K562 (cell line): ENCODE measurements at regions not wholly inside any gene's neighbourhood (a gene's known extent, or its start where the extent isn't known, plus 50 kb on each side); places are given as distances from the start of the nearest gene placed in this dataset.

Experiments
- ATAC-seq: fragments of 200-7000 bp; cut with Tn5 transposase; 3 replicates; pipeline ENCODE4 v1.9.1; 2020; ENCODE audit warnings: moderate library complexity
- BruUV-seq: library from RNA; stranded (reverse); fragments of 400-500 nt; replicated peaks from 2 replicates; lab custom pipeline; 2021; lab: Mats Ljungman, UMichigan
- CTCF ChIA-PET: fragments of 300-600 bp; formaldehyde crosslinking; extraction: SDS; loops from one replicate; lab custom pipeline; 2021; ENCODE audit warnings: low intra/inter-chr PET ratio; lab: Yijun Ruan, JAX
- POLR2A ChIA-PET: fragments of 300-600, 350-650 bp; sonication (Branson Sonifier 250); formaldehyde crosslinking; extraction: SDS; loops from one replicate; lab custom pipeline; 2021; ENCODE audit warnings: antibody characterized with exemption, inconsistent platforms; lab: Yijun Ruan, JAX
- DNase-seq, 4 experiments: peaks; one replicate each; pipeline versions ENCODE4 v3.0.0 to v3.0.0-alpha.2; 2011 to 2018; ENCODE audit warnings: low spot score in 3 of 4, mixed read lengths in 3 of 4; ENCODE audit errors: extremely low read depth in 1 of 4
- FAIRE-seq: peaks from 2 replicates; lab custom pipeline; 2011; peaks lifted over from hg19 to GRCh38; lab: Jason Lieb, UNC
- H2AFZ ChIP-seq: 2 replicates; pipeline ENCODE4 v1.6.0; 2011; ENCODE audit warnings: low read depth, low read length, control low read depth, inconsistent platforms
- H3K27ac ChIP-seq: fragments of 200-600 bp; 3 replicates; pipeline ENCODE4 v1.8.0; 2011; ENCODE audit warnings: low read depth, mild to moderate bottlenecking, control low read depth, inconsistent platforms, low read length, moderate library complexity, mixed read lengths; ENCODE audit errors: extremely low read depth
- H3K27me3 ChIP-seq, 2 experiments: fragments of 300-600 bp in 1 of 2; 2 replicates in 1 of 2; 3 replicates in 1 of 2; pipeline versions ENCODE4 v1.6.0 to v1.8.0; 2011; ENCODE audit warnings: inconsistent platforms in 2 of 2, low read length in 2 of 2, mild to moderate bottlenecking in 1 of 2, mixed read lengths in 1 of 2, moderate library complexity in 1 of 2; ENCODE audit not compliant: control insufficient read depth in 2 of 2, insufficient read depth in 2 of 2
- H3K36me3 ChIP-seq: fragments of 300-600 bp; 3 replicates; pipeline ENCODE4 v1.8.0; 2011; ENCODE audit warnings: mild to moderate bottlenecking, low read length, inconsistent platforms; ENCODE audit not compliant: control insufficient read depth, insufficient read depth
- H3K4me1 ChIP-seq, 2 experiments: fragments of 200-600 bp in 1 of 2; replicated peaks in 1 of 2; 2 replicates in 1 of 2; 3 replicates in 1 of 2; pipeline versions ENCODE4 v1.5.1 to v1.8.0; 2011; ENCODE audit warnings: inconsistent platforms in 2 of 2, low read length in 2 of 2, mild to moderate bottlenecking in 1 of 2, mixed read lengths in 1 of 2, moderate library complexity in 1 of 2; ENCODE audit not compliant: control insufficient read depth in 2 of 2, insufficient read depth in 2 of 2
- H3K4me2 ChIP-seq: 2 replicates; pipeline ENCODE4 v1.6.1; 2011; ENCODE audit warnings: low read length, control low read depth, inconsistent platforms, mixed read lengths; ENCODE audit not compliant: insufficient read depth
- H3K4me3 ChIP-seq: fragments of 200-600 bp; sonication (generic), shearing (Covaris generic); 2 replicates; pipeline ENCODE4 v1.5.1; 2016; ENCODE audit warnings: control low read depth, inconsistent platforms
- H3K79me2 ChIP-seq: fragments of 200-600 bp; 3 replicates; pipeline ENCODE4 v1.8.0; 2011; ENCODE audit warnings: low read length, inconsistent platforms; ENCODE audit not compliant: control insufficient read depth, insufficient read depth
- H3K9ac ChIP-seq, 2 experiments: 2 replicates each; pipeline versions ENCODE4 v1.6.0 to v1.6.1; 2011; ENCODE audit warnings: low read depth in 2 of 2, low read length in 2 of 2, control low read depth in 1 of 2, inconsistent platforms in 1 of 2, mild to moderate bottlenecking in 1 of 2, mixed read lengths in 1 of 2; ENCODE audit not compliant: insufficient read depth in 1 of 2
- H3K9me1 ChIP-seq: one replicate; pipeline ENCODE4 v1.6.0; 2011; ENCODE audit warnings: inconsistent platforms, mild to moderate bottlenecking, low read length, moderate library complexity; ENCODE audit not compliant: control insufficient read depth, insufficient read depth
- H3K9me3 ChIP-seq: replicated peaks from 2 replicates; pipeline ENCODE4 v1.5.1; 2011; ENCODE audit warnings: low read depth, low read length, inconsistent platforms; ENCODE audit not compliant: control insufficient read depth, insufficient read depth
- H4K20me1 ChIP-seq: replicated peaks from 2 replicates; pipeline ENCODE4 v1.6.1; 2011; ENCODE audit warnings: low read length, inconsistent platforms, mixed read lengths; ENCODE audit not compliant: control insufficient read depth, insufficient read depth
- DMBX1 ChIP-seq: fragments of 250-450 bp; sonication (Bioruptor Pico); IDR thresholded peaks from 2 replicates; pipeline ENCODE4 v1.8.0; 2022; ENCODE audit warnings: inconsistent platforms, mild to moderate bottlenecking, moderate library complexity, borderline replicate concordance
- EP300 ChIP-seq: IDR thresholded peaks from 2 replicates; pipeline ENCODE4 v1.6.1; 2012; ENCODE audit warnings: low read length, improper control_type of control experiment
- FOXA3 ChIP-seq, 2 experiments: fragments of 450-650 bp in 1 of 2; sonication (generic) in 1 of 2; formaldehyde crosslinking; IDR thresholded peaks in 1 of 2; conservative IDR thresholded peaks in 1 of 2; 2 replicates each; pipeline versions ENCODE4 v1.4.0 to v1.8.0; 2020 to 2022; ENCODE audit warnings: mild to moderate bottlenecking in 2 of 2, missing genetic modification reagents in 1 of 2
- HNRNPUL1 ChIP-seq: fragments of 200-400 bp; formaldehyde crosslinking; IDR thresholded peaks from 2 replicates; pipeline ENCODE4 v1.6.1; 2017; ENCODE audit warnings: low read length
- NFRKB ChIP-seq: fragments of 450-650 bp; IDR thresholded peaks from 2 replicates; pipeline ENCODE4 v1.6.1; 2016; ENCODE audit warnings: low read depth
- NR2C1 ChIP-seq, 2 experiments: fragments of 450-650 bp; IDR thresholded peaks; 2 replicates each; pipeline ENCODE4 v1.6.1; 2017; ENCODE audit warnings: mild to moderate bottlenecking in 2 of 2, antibody characterized with exemption in 1 of 2, inconsistent platforms in 1 of 2, missing compliant biosample characterization in 1 of 2, missing genetic modification characterization in 1 of 2
- PATZ1 ChIP-seq: fragments of 250-450 bp; sonication (Bioruptor Pico); IDR thresholded peaks from 2 replicates; pipeline ENCODE4 v1.5.0; 2020; ENCODE audit warnings: mild to moderate bottlenecking, borderline replicate concordance
- POLR2B ChIP-seq: fragments of 450-650 bp; IDR thresholded peaks from 2 replicates; pipeline ENCODE4 v1.6.1; 2018; ENCODE audit warnings: low read depth; ENCODE audit not compliant: partially characterized antibody
- RBM14 ChIP-seq: fragments of 200-400 bp; formaldehyde crosslinking; IDR thresholded peaks from 2 replicates; pipeline ENCODE4 v1.6.1; 2018; ENCODE audit warnings: low read depth, mild to moderate bottlenecking, low read length, moderate library complexity, borderline replicate concordance; ENCODE audit not compliant: insufficient read depth
- SMAD3 ChIP-seq: fragments of 450-650 bp; formaldehyde crosslinking; conservative IDR thresholded peaks from 2 replicates; pipeline ENCODE4 v1.4.0; 2020; ENCODE audit warnings: mild to moderate bottlenecking
- SUPT5H ChIP-seq: fragments of 450-650 bp; IDR thresholded peaks from 2 replicates; pipeline ENCODE4 v1.6.1; 2016
- ZBTB33 ChIP-seq: sonication (generic); formaldehyde crosslinking; IDR thresholded peaks from 2 replicates; pipeline ENCODE4 v1.8.1; 2023; ENCODE audit warnings: mild to moderate bottlenecking, missing genetic modification reagents
- ZNF133 ChIP-seq: fragments of 250-450 bp; sonication (Bioruptor Pico); IDR thresholded peaks from 2 replicates; pipeline ENCODE4 v1.4.0; 2020; ENCODE audit warnings: mild to moderate bottlenecking
- ZNF212 ChIP-seq: fragments of 450-650 bp; formaldehyde crosslinking; IDR thresholded peaks from 2 replicates; pipeline ENCODE4 v1.4.0; 2020; ENCODE audit warnings: mild to moderate bottlenecking
- ZNF445 ChIP-seq: fragments of 250-450 bp; sonication (Bioruptor Pico); IDR thresholded peaks from 2 replicates; pipeline ENCODE4 v1.4.0; 2020; ENCODE audit warnings: low read depth, mild to moderate bottlenecking, moderate library complexity
- WGBS: fragments of 100-300 bp; shearing (Covaris generic); methylation state at CpG from one replicate; pipeline ENCODE4 v1.1.6; 2016; ENCODE audit warnings: low coverage, mixed read lengths; ENCODE audit not compliant: insufficient coverage; ENCODE audit errors: missing lambda C conversion rate; 5-methylcytosine and 5-hydroxymethylcytosine counted together
- in situ Hi-C: fragments of 300-500 bp; cut with MboI; formaldehyde crosslinking; loops from 4 replicates; pipeline ENCODE4 v1.15.0; 2018; ENCODE audit warnings: inconsistent platforms, mixed read lengths
- intact Hi-C: fragments of 100-400 bp; cut with micrococcal nuclease; formaldehyde crosslinking; loops from 2 replicates; pipeline ENCODE4 v1.14.2; 2022

DNA sequence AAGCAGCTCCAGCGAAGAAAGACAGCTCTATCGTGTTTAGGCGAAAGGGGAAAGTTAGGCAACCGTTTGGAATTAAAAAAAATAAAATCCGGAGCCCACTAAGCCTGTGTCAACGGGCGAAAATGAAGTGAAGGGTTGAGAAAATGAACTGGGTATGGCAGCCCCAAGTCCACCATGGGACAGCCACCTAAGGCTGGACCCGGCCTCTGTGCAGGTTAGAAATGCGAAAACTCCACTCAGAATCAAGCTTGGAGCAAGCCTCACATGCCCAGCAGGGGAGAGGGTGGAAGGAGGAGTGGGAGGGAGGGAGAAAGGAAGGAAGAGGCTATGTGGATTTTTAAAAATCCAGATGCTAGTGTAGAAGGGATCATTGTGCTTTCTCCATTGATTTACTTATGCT, 101.2 kb downstream of the IRS2 start:
- DNase-seq (no peak), FAIRE-seq (no peak), ATAC-seq (no peak)
- ChIA-PET POLR2A (no interaction called here), CTCF (no interaction called here)
- no peak overlapping the region for H3K27ac ChIP-seq
- no peak overlapping the region; the same call in 1 of the 2 replicates for H3K4me2 ChIP-seq
- no peaks in the 10 kb centered on the region for H3K9me3 ChIP-seq
- no TSS peak for BruUV-seq
- no peak overlapping the region for H2AFZ ChIP-seq
- no peaks in the 10 kb centered on the region for H3K9me1 ChIP-seq
- H3K4me1 ChIP-seq = peaks cover 0 to 3% of the 10 kb centered on the region in 2 experiments; a peak in 1 of 5 replicates
- no peaks in the 10 kb centered on the region for H3K36me3 ChIP-seq
- intact Hi-C loops = no loop called here
- peaks cover 5 to 43% of the 10 kb centered on the region in 2 experiments; a peak in 3 of 5 replicates for H3K27me3 ChIP-seq
- H3K4me3 ChIP-seq = no peak overlapping the region
- no peaks in the 10 kb centered on the region for H4K20me1 ChIP-seq
- H3K79me2 ChIP-seq = no peaks in the 10 kb centered on the region
- in situ Hi-C loops = no loop called here
- H3K9ac ChIP-seq = no peak overlapping the region
- WGBS = 13% methylated on average over 5 of the region's 9 CpGs
- no peak for TF ChIP-seq DMBX1 (CRISPR knock-in tag)
- no peak for TF ChIP-seq ZBTB33 (CRISPR knock-in tag)
- TF ChIP-seq FOXA3 (CRISPR knock-in tag; conservative IDR thresholded peaks at IDR 0.05 in 1 of 2, IDR thresholded peaks at IDR 0.05 in 1 of 2) = no peak
- no peak for TF ChIP-seq ZNF445 (CRISPR knock-in tag)
- TF ChIP-seq POLR2B = no peak
- no peak for TF ChIP-seq PATZ1 (CRISPR knock-in tag)
- TF ChIP-seq SUPT5H = no peak
- TF ChIP-seq HNRNPUL1 = no peak
- no peak for TF ChIP-seq ZNF133 (CRISPR knock-in tag)
- no peak for TF ChIP-seq NR2C1 (IDR thresholded peaks at IDR 0.05)
- no peak for TF ChIP-seq NR2C1 (tag; IDR thresholded peaks at IDR 0.05)
- TF ChIP-seq SMAD3 (CRISPR knock-in tag) = no peak
- no peak for TF ChIP-seq NFRKB
- TF ChIP-seq RBM14 = no peak
- TF ChIP-seq EP300 = no peak
- TF ChIP-seq ZNF212 (CRISPR knock-in tag) = no peak
